MM.1S (cell line): ENCODE measurements at regions not wholly inside any gene's neighbourhood (a gene's known extent, or its start where the extent isn't known, plus 50 kb on each side); places are given as distances from the start of the nearest gene placed in this dataset.
A peak's percentile ranks its signal among the peaks of the same experiment; 100 is the strongest.

Experiments used
- DNase-seq: peaks from one replicate; pipeline ENCODE4 v3.0.0-alpha.2; 2015
- H2AFZ ChIP-seq: fragments of 300-600 bp; sonication (generic); 2 replicates; pipeline ENCODE4 v1.6.0; 2016; ENCODE audit warnings: antibody characterized with exemption, low read length
- H3F3A ChIP-seq: fragments of 300-600 bp; sonication (generic); 2 replicates; pipeline ENCODE4 v1.6.1; 2016; ENCODE audit warnings: mild to moderate bottlenecking, antibody characterized with exemption, low read length, moderate library complexity, mixed read lengths; ENCODE audit not compliant: insufficient read depth
- H3K27ac ChIP-seq: fragments of 300-600 bp; sonication (generic); 2 replicates; pipeline ENCODE4 v1.5.1; 2016; ENCODE audit warnings: mild to moderate bottlenecking, low read length
- H3K27me3 ChIP-seq: fragments of 300-600 bp; sonication (generic); replicated peaks from 2 replicates; pipeline ENCODE4 v1.6.0; 2016; ENCODE audit warnings: low read length; ENCODE audit not compliant: insufficient read depth
- H3K36me3 ChIP-seq: fragments of 300-600 bp; sonication (generic); replicated peaks from 2 replicates; pipeline ENCODE4 v1.6.1; 2016; ENCODE audit warnings: mild to moderate bottlenecking, low read length, mixed read lengths; ENCODE audit not compliant: insufficient read depth
- H3K4me1 ChIP-seq: fragments of 300-600 bp; sonication (generic); 2 replicates; pipeline ENCODE4 v1.6.1; 2016; ENCODE audit warnings: low read length, mixed read lengths
- H3K4me2 ChIP-seq: fragments of 300-600 bp; sonication (generic); 2 replicates; pipeline ENCODE4 v1.6.0; 2016; ENCODE audit warnings: low read depth, low read length
- H3K4me3 ChIP-seq: fragments of 300-600 bp; sonication (generic); 2 replicates; pipeline ENCODE4 v1.5.1; 2016; ENCODE audit warnings: low read length, mixed read lengths
- H3K79me2 ChIP-seq: fragments of 300-600 bp; sonication (generic); 2 replicates; pipeline ENCODE4 v1.6.1; 2016; ENCODE audit warnings: mixed run types, low read length, mixed read lengths
- H3K9ac ChIP-seq: fragments of 300-600 bp; sonication (generic); 2 replicates; pipeline ENCODE4 v1.6.1; 2016; ENCODE audit warnings: low read length, mixed read lengths
- H3K9me2 ChIP-seq: fragments of 300-600 bp; sonication (generic); replicated peaks from 2 replicates; pipeline ENCODE4 v1.6.1; 2016; ENCODE audit warnings: mild to moderate bottlenecking, low read length, mixed read lengths; ENCODE audit not compliant: insufficient read depth
- H3K9me3 ChIP-seq: fragments of 300-600 bp; sonication (generic); replicated peaks from 2 replicates; pipeline ENCODE4 v1.6.1; 2016; ENCODE audit warnings: mild to moderate bottlenecking, low read length, mixed read lengths; ENCODE audit not compliant: insufficient read depth
- H4K20me1 ChIP-seq: fragments of 300-600 bp; sonication (generic); 2 replicates; pipeline ENCODE4 v1.6.1; 2016; ENCODE audit warnings: mild to moderate bottlenecking, low read length, moderate library complexity, mixed read lengths; ENCODE audit not compliant: insufficient read depth
- CTCF ChIP-seq: fragments of 300-600 bp; sonication (generic); IDR thresholded peaks from 2 replicates; pipeline ENCODE4 v1.5.1; 2016; ENCODE audit warnings: antibody characterized with exemption, low read length, mixed read lengths
- EZH2 ChIP-seq: fragments of 300-600 bp; sonication (generic); optimal IDR thresholded peaks from 2 replicates; pipeline ENCODE3; 2017; ENCODE audit warnings: low read depth, mild to moderate bottlenecking, antibody characterized with exemption, low read length, mixed read lengths
- EZH2phosphoT487 ChIP-seq: fragments of 300-600 bp; sonication (generic); IDR thresholded peaks from 2 replicates; pipeline ENCODE4 v1.6.1; 2018; ENCODE audit warnings: antibody characterized with exemption, low read length

- Histone ChIP-seq H3K79me2 (no peaks in the 10 kb centered on the region), H3K9me2 (no peaks in the 10 kb centered on the region), H4K20me1 (no peaks in the 10 kb centered on the region), H3K36me3 (no peaks in the 10 kb centered on the region), H3K4me1 (peaks cover 42% of the 10 kb centered on the region), H3K27me3 (no peaks in the 10 kb centered on the region), H3K4me3 (no peak overlapping the region), H3K9ac (no peak overlapping the region), H3F3A (peaks cover 5% of the 10 kb centered on the region; the same call in 1 of the 2 replicates), H2AFZ (no peak overlapping the region), H3K4me2 (peak overlapping the region; percentile 8; the same call in 1 of the 2 replicates), H3K27ac (peak overlapping the region; percentile 6; the same call in 1 of the 2 replicates), H3K9me3 (no peaks in the 10 kb centered on the region)
- DNase-seq, result peak; percentile 35
- no peak for TF ChIP-seq EZH2phosphoT487
- no peak for TF ChIP-seq CTCF
- TF ChIP-seq EZH2, result no peak
These were observed 60.7 kb upstream of the ITGA4 start for GRCh38 chr2:181396256-181397123.

GRCh38 chr2:181397331-181397730 lies 59.9 kb upstream of the ITGA4 start:
- H3K4me2 ChIP-seq, result no peak overlapping the region
- no peak for DNase-seq
- H4K20me1 ChIP-seq, result no peaks in the 10 kb centered on the region

GRCh38 chr2:181398000-181398399 lies 59.2 kb upstream of the ITGA4 start:
- Histone ChIP-seq H3K9me2 (no peaks in the 10 kb centered on the region), H3K4me1 (peaks cover 42% of the 10 kb centered on the region), H2AFZ (no peak overlapping the region), H3K79me2 (no peaks in the 10 kb centered on the region), H4K20me1 (no peaks in the 10 kb centered on the region), H3F3A (peaks cover 5% of the 10 kb centered on the region; the same call in 1 of the 2 replicates), H3K27ac (no peak overlapping the region), H3K27me3 (no peaks in the 10 kb centered on the region), H3K4me3 (no peak overlapping the region), H3K9me3 (no peaks in the 10 kb centered on the region), H3K36me3 (no peaks in the 10 kb centered on the region), H3K9ac (no peak overlapping the region), H3K4me2 (no peak overlapping the region)
- no peak for TF ChIP-seq CTCF
- no peak for TF ChIP-seq EZH2
- no peak for TF ChIP-seq EZH2phosphoT487
- DNase-seq, result no peak

More at GRCh38 chr2:181397331-181397730, 59.9 kb upstream of the ITGA4 start:
- no peak overlapping the region for H3K4me3 ChIP-seq
- H3K79me2 ChIP-seq, result no peaks in the 10 kb centered on the region
- H2AFZ ChIP-seq, result no peak overlapping the region
- no peak for TF ChIP-seq EZH2
- TF ChIP-seq EZH2phosphoT487, result no peak
- TF ChIP-seq CTCF, result no peak
- H3F3A ChIP-seq, result peaks cover 5% of the 10 kb centered on the region; the same call in 1 of the 2 replicates
- no peaks in the 10 kb centered on the region for H3K27me3 ChIP-seq
- H3K27ac ChIP-seq, result no peak overlapping the region
- H3K9me3 ChIP-seq, result no peaks in the 10 kb centered on the region
- H3K4me1 ChIP-seq, result peaks cover 42% of the 10 kb centered on the region
- no peak overlapping the region for H3K9ac ChIP-seq
- H3K9me2 ChIP-seq, result no peaks in the 10 kb centered on the region
- H3K36me3 ChIP-seq, result no peaks in the 10 kb centered on the region
